HG03280 (cell line): ENCODE measurements at regions not wholly inside any gene's neighbourhood (a gene's known extent, or its start where the extent isn't known, plus 50 kb on each side); places are given as distances from the start of the nearest gene placed in this dataset.
A peak's percentile ranks its signal among the peaks of the same experiment; 100 is the strongest.

Source experiments
- ATAC-seq: cut with Tn5 transposase; IDR thresholded peaks from one replicate; pipeline ENCODE4 v1.9.1; 2021; ENCODE audit warnings: mild to moderate bottlenecking, moderate library complexity; ENCODE audit not compliant: unreplicated experiment

GRCh38 chr5:37921452-37921851, 81.6 kb upstream of the GDNF start:
- no peak for ATAC-seq

DNA sequence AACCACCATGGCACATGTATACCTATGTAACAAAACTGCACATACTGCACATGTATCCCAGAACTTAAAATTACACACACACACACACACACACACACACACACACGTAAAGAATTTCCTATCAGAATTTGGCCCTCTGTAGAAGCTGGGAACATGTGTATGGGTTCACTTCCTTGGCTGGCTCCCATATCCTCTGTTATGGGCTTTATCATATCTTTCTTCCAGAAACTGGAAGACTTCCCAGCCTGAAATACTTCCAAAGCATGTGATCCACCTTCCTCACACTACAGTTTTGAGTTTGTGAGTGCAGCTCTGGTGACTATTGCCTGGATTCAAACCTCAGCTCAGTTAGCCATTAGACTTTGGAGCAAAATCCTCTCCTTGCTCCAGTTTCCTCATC, 78.6 kb upstream of the GDNF start:
- ATAC-seq: no peak

GRCh38 chr5:37916525-37916924, 76.7 kb upstream of the GDNF start:
- ATAC-seq: no peak

- ATAC-seq: peak; percentile 75
These were observed 75.4 kb upstream of the GDNF start for GRCh38 chr5:37915097-37915736.

- peak; percentile 81 for ATAC-seq
These were observed 69.9 kb upstream of the GDNF start for GRCh38 chr5:37909610-37910266.

DNA sequence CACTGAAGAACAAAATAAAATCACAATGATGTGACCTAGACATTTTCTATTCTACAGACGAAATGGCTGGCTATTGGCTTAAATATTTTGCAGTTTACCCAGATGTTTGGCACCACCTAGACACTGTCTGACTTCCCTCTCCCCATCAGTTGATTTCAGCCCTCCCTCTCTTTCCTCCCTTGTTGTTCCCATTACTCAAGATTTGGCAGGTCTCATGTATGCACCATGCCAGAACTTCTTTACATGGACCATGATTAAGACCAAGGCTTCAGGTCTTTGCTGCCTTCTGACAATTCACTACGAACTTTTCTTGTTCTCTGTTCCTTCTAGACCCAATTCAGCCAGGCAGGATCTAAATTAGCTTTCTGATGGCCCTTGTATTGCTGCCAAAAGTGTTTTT, 66.6 kb upstream of the GDNF start:
- no peak for ATAC-seq

- ATAC-seq: no peak
These were observed 65.4 kb upstream of the GDNF start for GRCh38 chr5:37905230-37905629.

DNA sequence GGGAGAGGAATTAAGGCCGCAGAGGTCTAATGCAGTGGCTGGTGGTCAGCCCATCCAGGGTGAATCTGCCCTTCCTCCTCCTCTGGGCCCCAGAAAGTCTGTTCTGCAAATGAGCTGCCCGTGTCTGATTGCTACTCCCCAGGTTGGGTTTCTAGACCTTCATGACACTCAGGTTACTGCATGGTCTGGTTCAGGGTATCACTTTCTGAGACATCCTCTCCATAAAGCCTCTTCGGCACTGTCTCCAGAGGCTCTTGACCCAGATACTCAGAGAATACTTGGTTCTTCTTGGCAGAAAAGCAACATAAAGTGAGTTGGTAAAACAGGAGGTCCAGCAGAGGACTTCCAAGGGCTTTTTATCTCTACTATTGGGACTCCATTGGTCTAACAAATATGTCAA, 62.5 kb upstream of the GDNF start:
- no peak for ATAC-seq

- no peak for ATAC-seq
These were observed 60.9 kb upstream of the GDNF start for GRCh38 chr5:37900692-37901091.

DNA sequence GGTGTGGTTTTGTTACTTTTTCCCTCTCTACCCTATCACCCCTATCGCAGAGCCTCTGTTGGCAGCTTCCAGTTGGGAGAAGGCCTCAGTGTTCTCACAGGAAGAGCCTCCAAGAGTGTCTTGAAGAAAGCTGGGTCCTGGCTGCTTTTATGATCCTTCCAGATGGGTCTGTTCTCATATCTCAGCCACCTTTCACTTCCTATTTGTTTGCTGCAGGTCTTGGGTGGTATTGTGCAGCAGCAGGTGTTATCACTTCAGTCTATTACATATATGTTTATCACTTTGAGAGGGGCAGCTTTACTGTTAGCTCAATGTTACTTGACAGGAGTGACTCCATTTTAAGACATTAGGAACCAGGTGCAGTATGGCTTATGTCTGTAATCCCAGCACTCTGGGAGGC, 59.2 kb upstream of the GDNF start:
- ATAC-seq: no peak

GRCh38 chr5:37896159-37896558, 56.3 kb upstream of the GDNF start:
- ATAC-seq: no peak

DNA sequence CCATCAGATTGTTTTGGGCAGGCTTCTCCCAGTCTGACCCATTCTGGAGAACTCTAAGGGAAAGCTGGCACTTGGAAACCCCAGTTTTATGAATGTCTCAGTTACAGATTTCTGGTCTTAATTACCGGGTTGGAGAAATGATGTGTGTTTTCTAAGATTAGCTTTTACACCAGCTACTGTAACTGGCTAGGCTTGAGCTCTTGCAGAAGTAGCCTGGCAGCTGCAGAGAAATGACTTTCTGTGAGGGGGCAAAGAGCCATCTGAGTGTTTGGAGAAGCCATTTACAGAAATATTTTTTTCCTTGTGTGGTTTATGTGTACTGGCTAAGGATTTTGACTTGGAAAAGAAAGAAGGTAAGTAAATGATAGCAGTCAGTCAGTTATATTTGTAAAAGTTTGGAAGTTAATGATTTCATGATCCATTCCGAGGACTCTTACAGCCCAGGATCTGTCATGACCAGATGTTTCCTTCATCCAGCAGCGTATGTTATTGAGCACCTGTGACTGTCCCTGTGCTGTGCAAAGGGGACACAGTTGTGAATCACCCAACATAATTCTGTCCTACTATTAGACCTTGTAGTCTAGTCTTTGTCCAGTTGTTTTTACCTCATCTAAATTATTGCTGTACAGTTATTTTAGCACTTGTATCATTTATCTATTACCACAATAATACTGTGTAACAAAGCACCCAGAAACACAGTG, 53.7 kb upstream of the GDNF start:
- ATAC-seq: no peak

GRCh38 chr5:37892586-37892985, 52.7 kb upstream of the GDNF start:
- no peak for ATAC-seq

DNA sequence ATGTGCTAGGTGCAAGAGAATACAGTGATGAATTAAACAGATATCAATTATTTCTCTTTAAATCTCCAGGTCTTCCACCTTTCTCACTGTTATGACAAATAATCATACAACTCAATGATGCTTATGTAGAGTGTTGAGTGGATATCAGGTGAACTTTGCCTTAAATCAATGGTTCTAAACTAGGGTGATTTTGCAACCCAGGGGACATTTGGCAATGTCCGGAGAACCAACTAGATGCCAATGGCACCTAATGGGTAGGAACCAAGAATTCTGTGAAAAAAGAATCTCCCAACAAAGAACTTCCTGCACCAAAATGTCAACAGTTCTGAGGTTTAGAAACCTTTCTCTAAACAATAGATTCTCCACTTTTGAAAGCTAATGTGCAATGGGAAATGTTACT, 52.0 kb upstream of the GDNF start:
- no peak for ATAC-seq

DNA sequence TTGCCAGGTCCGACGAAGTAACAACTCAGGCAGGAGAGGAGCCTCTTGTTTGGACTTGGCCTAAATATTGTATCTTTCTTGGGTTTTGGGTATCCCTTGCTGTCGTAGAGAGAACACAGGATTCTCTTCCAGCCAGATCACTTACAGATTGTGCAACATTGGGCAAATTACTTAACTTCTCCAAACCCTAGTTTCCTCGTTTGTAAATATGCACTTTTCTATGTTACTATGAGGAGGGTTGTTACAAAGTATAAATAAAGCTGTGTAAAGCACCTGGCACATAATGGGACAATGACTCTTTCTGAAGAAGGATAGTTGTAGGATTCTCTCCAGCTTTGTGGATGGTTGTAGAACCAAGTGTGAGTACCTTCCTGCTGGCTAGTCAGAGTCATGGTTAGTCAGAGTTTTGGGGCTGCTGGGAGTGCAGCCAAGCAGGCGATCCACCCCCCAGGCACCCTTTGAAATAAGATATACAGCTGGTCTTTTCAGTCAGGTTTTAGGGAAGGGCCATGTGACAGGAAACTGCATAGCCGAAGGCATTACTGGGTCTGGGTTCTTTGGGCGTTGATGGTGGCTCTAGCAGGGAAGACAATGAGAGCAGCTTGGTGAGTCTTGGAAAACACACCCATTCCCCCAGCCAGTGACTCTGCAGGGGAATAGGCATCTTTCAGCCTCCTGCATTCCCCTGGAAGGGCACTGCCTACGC, 49.9 kb upstream of the GDNF start:
- no peak for ATAC-seq
